Spleen (tissue), 11 donors: ENCODE measurements at regions not wholly inside any gene's neighbourhood (a gene's known extent, or its start where the extent isn't known, plus 50 kb on each side); places are given as distances from the start of the nearest gene placed in this dataset.

Experiments
- DNase-seq: peaks from one replicate; pipeline ENCODE4 v3.0.0-alpha.2; 2020
- H3K27ac ChIP-seq, 8 donors: fragments of 200-600 bp; sonication (generic) in 7 of 8; 1 replicate in 4 of 8; 2 replicates in 4 of 8; pipeline versions ENCODE4 v1.5.0 to v1.8.0; 2016 to 2021; ENCODE audit warnings: inconsistent platforms in 4 of 8, mild to moderate bottlenecking in 4 of 8, moderate library complexity in 1 of 8
- H3K27me3 ChIP-seq, 7 donors: fragments of 200-600 bp; sonication (generic) in 6 of 7; replicated peaks in 1 of 7; 1 replicate in 4 of 7; 2 replicates in 3 of 7; pipeline versions ENCODE4 v1.5.0 to v1.8.0; 2016 to 2021; ENCODE audit warnings: inconsistent platforms in 3 of 7, mild to moderate bottlenecking in 1 of 7
- H3K36me3 ChIP-seq, 6 donors: fragments of 200-600 bp; sonication (generic) in 5 of 6; 1 replicate in 4 of 6; 2 replicates in 2 of 6; pipeline versions ENCODE4 v1.5.0 to v1.8.0; 2016 to 2021; ENCODE audit warnings: inconsistent platforms in 2 of 6
- H3K4me1 ChIP-seq, 6 donors: fragments of 200-600 bp; sonication (generic) in 5 of 6; 1 replicate in 3 of 6; 2 replicates in 3 of 6; pipeline versions ENCODE4 v1.5.0 to v1.8.0; 2016 to 2021; ENCODE audit warnings: inconsistent platforms in 3 of 6
- H3K4me3 ChIP-seq, 8 donors: fragments of 200-600 bp; sonication (generic) in 7 of 8; 1 replicate in 4 of 8; 2 replicates in 4 of 8; pipeline versions ENCODE4 v1.5.0 to v1.8.0; 2016 to 2021; ENCODE audit warnings: inconsistent platforms in 4 of 8, mild to moderate bottlenecking in 4 of 8, moderate library complexity in 2 of 8
- H3K9me3 ChIP-seq, 8 donors: fragments of 200-600 bp; sonication (generic) in 7 of 8; 1 replicate in 4 of 8; 2 replicates in 4 of 8; pipeline versions ENCODE4 v1.5.0 to v1.8.0; 2016 to 2021; ENCODE audit warnings: inconsistent platforms in 4 of 8
- POLR2A ChIP-seq, 3 donors: fragments of 450-650 bp; IDR thresholded peaks; one replicate each; pipeline ENCODE4 v1.5.1; 2017; ENCODE audit warnings: antibody characterized with exemption in 3 of 3, mild to moderate bottlenecking in 1 of 3
- POLR2AphosphoS5 ChIP-seq, 3 donors: sonication (generic); formaldehyde crosslinking; IDR thresholded peaks; one replicate each; pipeline ENCODE4 v1.5.1; 2017; ENCODE audit warnings: antibody characterized with exemption in 3 of 3
- WGBS, 5 donors: extraction: QIAGEN DNeasy Blood & Tissue Kit in 3 of 5; methylation state at CpG; one replicate each; pipeline versions ENCODE4 v1.1.5 to v1.1.7; 2013 to 2018; 5-methylcytosine and 5-hydroxymethylcytosine counted together
- intact Hi-C: fragments of 100-400 bp; cut with DNase I; formaldehyde crosslinking; loops from one replicate; pipeline ENCODE4 v1.15.0; 2023; ENCODE audit warnings: low total_unique reads
- TF ChIP-seq, protein P1 (sequence below), 11 experiments: fragments of 200-600 bp in 7 of 11; fragments of 450-650 bp in 4 of 11; sonication (generic) in 4 of 11; IDR thresholded peaks in 8 of 11; conservative IDR thresholded peaks in 3 of 11; 1 replicate in 7 of 11; 2 replicates in 4 of 11; pipeline versions ENCODE4 v1.4.0 to v1.8.0; 2016 to 2021; ENCODE audit warnings: antibody characterized with exemption in 11 of 11, inconsistent platforms in 4 of 11, mild to moderate bottlenecking in 1 of 11
- donor health status: healthy with polysubstance abuse.
- donor health status: DM: no; HTN: no; CAD: no; lungs with moderate emphysema.
- donor health status: DM: no; HTN: no; CAD: no.
- donor health status: Bipolar disorder and iron deficiency.
- donor health status: healthy.
- donor health status: DM: no; HTN: no; CAD: no.
- donor health status: DM: yes; HTN: yes; CAD: no.

DNA sequence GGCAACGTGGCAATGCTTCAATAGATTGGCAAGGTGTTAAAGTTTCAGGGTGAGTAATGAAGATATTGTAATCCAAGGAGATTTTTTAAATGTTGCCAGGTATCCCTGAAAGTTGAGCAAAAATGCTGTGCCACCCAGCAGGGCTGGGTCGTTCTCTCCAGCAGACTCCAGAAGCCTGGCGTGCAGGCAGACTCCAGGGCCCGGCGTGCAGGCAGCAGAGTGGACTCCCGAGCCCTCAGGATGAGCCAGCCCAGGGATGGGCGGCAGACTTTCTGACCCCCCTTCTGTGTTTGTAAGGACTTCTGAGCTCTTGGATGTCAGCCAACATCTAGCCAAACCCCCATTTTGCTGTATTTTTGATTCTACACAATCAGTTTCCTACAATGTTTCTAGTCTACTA is 289.1 kb downstream of the ZNF516 start:
- Histone ChIP-seq H3K27ac (no peak overlapping the region), H3K36me3 (no peaks in the 10 kb centered on the region), H3K4me1 (no peaks in the 10 kb centered on the region), H3K27me3 (peaks cover 0 to 14% (median 0%) of the 10 kb centered on the region in 7 donors), H3K4me3 (no peak overlapping the region), H3K9me3 (peaks cover 0 to 8% (median 0%) of the 10 kb centered on the region in 8 donors)
- WGBS, 5 donors, result 77 to 87% (median 83%) methylated on average over 7 of the region's 7 CpGs
- TF ChIP-seq POLR2A (IDR thresholded peaks at IDR 0.05) (no peak), POLR2AphosphoS5 (IDR thresholded peaks at IDR 0.05) (no peak)
- TF ChIP-seq, protein P1, sequence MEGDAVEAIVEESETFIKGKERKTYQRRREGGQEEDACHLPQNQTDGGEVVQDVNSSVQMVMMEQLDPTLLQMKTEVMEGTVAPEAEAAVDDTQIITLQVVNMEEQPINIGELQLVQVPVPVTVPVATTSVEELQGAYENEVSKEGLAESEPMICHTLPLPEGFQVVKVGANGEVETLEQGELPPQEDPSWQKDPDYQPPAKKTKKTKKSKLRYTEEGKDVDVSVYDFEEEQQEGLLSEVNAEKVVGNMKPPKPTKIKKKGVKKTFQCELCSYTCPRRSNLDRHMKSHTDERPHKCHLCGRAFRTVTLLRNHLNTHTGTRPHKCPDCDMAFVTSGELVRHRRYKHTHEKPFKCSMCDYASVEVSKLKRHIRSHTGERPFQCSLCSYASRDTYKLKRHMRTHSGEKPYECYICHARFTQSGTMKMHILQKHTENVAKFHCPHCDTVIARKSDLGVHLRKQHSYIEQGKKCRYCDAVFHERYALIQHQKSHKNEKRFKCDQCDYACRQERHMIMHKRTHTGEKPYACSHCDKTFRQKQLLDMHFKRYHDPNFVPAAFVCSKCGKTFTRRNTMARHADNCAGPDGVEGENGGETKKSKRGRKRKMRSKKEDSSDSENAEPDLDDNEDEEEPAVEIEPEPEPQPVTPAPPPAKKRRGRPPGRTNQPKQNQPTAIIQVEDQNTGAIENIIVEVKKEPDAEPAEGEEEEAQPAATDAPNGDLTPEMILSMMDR (IDR thresholded peaks at IDR 0.05 in 8 of 11, conservative IDR thresholded peaks at IDR 0.05 in 3 of 11), result no peak
- intact Hi-C loops, result no loop called here
- DNase-seq, result no peak

DNA sequence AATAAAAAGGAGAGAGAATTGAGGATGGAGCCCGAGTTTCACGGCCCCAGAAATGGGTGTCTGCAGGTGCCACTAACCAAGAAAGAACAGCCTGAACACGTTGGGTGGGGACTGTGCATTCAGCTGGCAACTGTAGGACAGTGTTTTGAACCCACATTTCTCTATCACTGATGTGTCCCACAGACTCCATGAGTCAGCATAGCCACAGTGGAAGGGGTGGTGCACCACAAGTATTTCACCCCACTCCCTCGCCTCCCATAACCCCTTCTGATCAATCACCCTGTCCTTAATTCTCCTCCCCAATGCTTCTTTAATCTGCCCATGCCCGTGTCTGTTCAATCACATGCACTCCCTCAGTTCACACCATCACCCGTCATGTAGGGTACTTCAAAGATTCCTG is 291.5 kb downstream of the ZNF516 start:
- Histone ChIP-seq H3K36me3 (no peaks in the 10 kb centered on the region), H3K4me1 (no peaks in the 10 kb centered on the region), H3K9me3 (peaks cover 0 to 8% (median 0%) of the 10 kb centered on the region in 8 donors), H3K4me3 (no peak overlapping the region), H3K27me3 (peaks cover 0 to 1% (median 0%) of the 10 kb centered on the region in 7 donors), H3K27ac (no peak overlapping the region)
- intact Hi-C loops, result no loop called here
- TF ChIP-seq, protein P1 (IDR thresholded peaks at IDR 0.05 in 8 of 11, conservative IDR thresholded peaks at IDR 0.05 in 3 of 11), result no peak
- TF ChIP-seq POLR2AphosphoS5 (IDR thresholded peaks at IDR 0.05) (no peak), POLR2A (IDR thresholded peaks at IDR 0.05) (no peak)
- 68 to 81% (median 70%) methylated on average over 6 of the region's 6 CpGs for WGBS, 5 donors
- DNase-seq, result no peak

DNA sequence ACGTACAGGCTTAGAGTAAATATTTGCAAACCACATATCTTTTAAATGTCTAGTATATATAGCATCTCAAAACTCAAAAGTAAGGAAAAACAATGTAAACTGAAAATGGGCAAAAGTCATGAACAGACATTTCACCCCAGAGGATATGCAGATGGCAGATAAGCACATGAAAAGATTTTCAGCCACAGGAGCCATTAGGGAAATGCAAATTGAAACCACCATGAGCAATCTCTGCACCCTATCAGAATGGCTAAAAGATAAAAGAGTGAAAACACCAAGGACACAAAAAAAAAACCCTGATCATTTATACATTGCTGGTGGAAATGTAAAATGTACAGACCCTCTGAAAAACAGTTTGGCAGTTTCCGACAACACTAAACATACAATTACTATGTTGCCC is 292.7 kb downstream of the ZNF516 start:
- Histone ChIP-seq H3K4me1 (no peaks in the 10 kb centered on the region), H3K36me3 (no peaks in the 10 kb centered on the region), H3K4me3 (no peak overlapping the region), H3K27me3 (no peaks in the 10 kb centered on the region), H3K9me3 (peaks cover 0 to 8% (median 0%) of the 10 kb centered on the region in 8 donors), H3K27ac (no peak overlapping the region)
- no peak for DNase-seq
- intact Hi-C loops, result no loop called here
- 86 to 96% (median 93%) methylated on average over 2 of the region's 2 CpGs for WGBS, 5 donors
- TF ChIP-seq POLR2A (IDR thresholded peaks at IDR 0.05) (no peak), POLR2AphosphoS5 (IDR thresholded peaks at IDR 0.05) (no peak)
- TF ChIP-seq, protein P1 (IDR thresholded peaks at IDR 0.05 in 8 of 11, conservative IDR thresholded peaks at IDR 0.05 in 3 of 11), result no peak

DNA sequence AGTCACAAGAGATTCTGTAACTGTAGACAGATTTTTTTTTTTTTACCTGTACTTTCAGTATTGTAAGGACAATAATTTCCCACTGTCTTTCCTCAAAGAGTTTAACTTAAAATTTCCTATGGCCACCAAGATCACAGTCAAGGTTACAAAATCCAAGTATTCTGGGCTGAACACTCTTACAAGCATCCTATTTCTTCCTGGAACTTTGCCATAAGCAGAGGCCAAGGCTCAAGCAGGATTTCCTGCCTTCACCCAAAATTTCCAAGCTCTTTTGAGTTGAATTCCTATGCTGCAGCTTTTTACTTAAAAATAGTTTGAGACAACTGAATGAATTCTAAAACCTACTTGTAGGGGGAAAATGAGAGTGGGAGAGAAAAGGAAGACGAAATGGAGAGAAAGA is 299.4 kb downstream of the ZNF516 start:
- DNase-seq, result no peak
- H3K36me3 ChIP-seq, result no peaks in the 10 kb centered on the region
- H3K27ac ChIP-seq, result no peak overlapping the region
- H3K4me3 ChIP-seq, result no peak overlapping the region
- no peaks in the 10 kb centered on the region for H3K4me1 ChIP-seq
- intact Hi-C loops, result no loop called here
- H3K27me3 ChIP-seq, result peaks cover 0 to 5% (median 0%) of the 10 kb centered on the region in 7 donors
- TF ChIP-seq, protein P1 (IDR thresholded peaks at IDR 0.05 in 8 of 11, conservative IDR thresholded peaks at IDR 0.05 in 3 of 11), result no peak
- no peak for TF ChIP-seq POLR2A (IDR thresholded peaks at IDR 0.05)
- no peak for TF ChIP-seq POLR2AphosphoS5 (IDR thresholded peaks at IDR 0.05)
- WGBS, 5 donors, result 34 to 49% (median 40%) methylated on average over 1 of the region's 1 CpG
- peaks cover 0 to 17% (median 9%) of the 10 kb centered on the region in 8 donors for H3K9me3 ChIP-seq
